KG1 (cell line): ENCODE measurements at regions not wholly inside any gene's neighbourhood (a gene's known extent, or its start where the extent isn't known, plus 50 kb on each side); places are given as distances from the start of the nearest gene placed in this dataset.

Experiments used
- DNase-seq: peaks from one replicate; lab custom pipeline; 2025; lab: John Stamatoyannopoulos, UW

DNA sequence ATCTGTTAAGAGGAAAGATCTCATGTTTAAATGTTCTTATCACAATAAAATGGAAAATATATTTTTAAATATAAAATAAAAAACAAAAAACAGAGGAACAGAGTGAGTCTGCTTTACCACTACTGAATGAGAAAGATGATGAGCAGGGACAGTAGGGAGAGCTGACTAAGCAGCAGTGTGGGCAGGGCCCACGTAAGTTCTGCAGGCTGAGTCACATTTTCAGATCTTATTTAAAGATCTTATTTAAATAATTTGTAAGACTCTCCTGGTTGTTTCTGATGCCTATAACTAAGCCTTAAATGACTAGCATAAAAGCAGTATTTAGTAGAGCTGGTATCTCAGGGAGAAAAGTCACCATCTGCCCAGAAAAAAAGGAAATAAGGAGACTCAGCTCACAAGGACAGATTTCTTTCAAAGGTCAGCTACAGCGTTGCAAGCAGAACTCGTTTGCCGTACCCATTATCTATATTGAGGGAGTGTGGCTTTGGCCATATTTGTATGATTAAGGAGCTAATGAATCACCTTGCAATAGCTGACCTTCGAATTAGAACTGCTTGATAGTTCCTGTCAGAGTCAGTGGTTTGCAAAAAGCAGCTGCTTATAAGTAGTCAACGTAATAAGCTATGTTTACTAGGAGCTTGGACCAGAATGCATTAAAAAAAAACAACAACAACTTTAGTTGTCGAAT, 322.1 kb upstream of the CHAC2 start:
- DNase-seq = no peak

DNA sequence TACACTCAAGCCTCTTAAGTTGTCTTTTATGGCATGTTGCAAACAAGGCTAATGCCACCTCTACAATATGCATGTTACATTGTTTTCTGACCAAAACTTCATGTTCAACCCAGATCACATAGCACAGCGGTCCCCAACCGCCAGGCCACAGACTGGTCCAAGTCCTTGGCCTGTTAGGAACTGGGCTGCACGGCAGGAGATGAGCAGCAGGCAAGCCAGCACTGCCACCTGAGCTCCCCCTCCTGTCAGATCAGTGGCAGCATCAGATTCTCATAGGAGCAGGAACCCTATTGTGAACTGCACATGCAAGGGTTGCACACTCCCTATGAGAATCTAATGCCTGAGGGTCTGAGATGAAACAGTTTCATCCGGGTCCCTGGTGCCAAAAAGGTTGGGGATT, 324.8 kb upstream of the CHAC2 start:
- DNase-seq = no peak

DNA sequence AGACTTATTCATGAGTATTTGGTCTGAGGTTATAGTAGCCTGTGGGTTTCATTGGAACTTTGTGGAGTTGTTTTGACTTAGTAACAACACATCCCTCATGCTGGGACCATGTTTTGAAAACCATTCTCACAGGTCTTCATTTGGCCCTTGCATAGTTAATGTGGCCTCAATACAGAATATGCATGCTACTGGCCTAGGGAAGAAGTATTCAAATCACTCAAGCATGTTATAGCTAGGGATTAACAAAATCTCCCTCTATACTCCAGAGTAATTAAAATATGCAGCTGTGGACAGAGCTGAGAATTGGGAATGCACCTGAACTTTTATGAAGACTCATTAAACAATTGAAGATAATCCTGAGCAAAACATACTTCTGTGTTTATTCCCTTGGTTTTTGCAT, 325.5 kb upstream of the CHAC2 start:
- DNase-seq = no peak

DNA sequence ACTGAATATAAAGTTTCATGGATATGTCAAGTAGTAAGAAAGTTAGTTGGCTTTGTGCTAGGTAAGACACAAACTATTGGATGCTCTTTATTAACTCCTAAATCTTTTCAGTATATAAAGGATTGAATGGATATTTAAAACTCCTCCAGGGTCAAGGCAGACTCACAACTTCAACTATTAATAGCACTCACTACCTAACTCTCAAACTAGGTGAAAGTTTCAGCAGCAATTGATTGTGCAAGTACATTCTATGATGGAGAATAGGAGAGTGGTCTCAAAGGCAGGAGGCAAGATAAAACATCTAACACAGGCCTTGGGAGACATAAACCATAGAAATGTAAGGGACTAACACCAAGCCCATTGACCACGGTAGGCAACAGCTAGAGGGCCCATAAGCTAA, 328.9 kb upstream of the CHAC2 start:
- DNase-seq = no peak

DNA sequence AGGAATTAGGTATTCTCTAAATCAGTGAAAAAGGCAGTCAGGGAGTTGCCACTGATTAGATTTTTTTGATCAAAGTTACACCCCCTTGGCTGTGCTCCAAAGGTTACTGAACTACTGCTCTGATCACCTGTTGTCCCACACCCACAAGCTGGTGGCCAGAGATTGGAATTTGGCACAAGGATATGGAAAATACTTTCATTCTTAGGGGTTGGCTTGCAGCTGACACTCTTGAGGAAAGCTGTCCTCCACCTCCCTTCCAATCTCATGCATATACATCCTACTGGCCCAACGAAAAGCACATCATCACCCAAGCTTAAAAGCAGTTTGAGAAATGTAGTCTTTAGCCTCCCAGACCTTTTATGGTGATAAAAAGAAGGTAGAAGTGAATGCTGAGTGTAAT, 329.5 kb upstream of the CHAC2 start:
- DNase-seq = no peak

DNA sequence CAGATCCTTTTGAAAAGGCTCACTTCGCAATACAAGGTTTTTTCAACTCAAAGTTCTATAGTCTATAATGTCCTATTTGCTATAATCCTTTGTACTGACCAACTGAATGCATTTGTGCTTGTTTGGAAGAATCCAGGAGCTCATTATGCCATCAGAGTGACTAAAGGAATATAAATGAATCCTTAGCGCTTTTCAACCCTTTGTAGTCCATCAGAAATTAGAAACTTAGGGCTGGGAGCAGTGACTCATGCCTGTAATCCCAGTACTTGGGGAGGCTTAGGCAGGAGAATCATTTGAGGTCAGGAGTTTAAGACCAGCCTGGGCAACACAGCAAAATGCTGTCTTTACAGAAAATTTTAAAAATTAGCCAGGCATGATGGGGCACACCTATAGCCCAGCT, 330.2 kb upstream of the CHAC2 start:
- no peak for DNase-seq

DNA sequence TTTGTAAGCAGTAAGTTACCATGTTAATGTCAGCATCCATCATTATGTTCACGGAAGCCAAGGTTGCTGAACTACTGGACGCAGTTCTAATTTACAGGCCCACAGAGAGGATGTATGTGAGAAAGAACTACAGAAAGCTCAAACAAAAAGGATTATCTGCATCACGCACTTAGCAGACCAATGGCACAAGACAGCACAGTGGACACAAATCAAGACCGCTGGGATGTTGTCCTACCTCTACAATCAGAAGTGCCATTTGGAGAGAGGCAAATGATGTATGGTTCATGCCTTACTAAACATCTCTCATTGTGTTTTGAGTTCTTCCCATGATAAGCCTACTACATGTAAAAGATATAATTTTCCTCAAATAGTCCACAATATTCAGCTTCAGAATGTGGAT, 330.7 kb upstream of the CHAC2 start:
- no peak for DNase-seq

DNA sequence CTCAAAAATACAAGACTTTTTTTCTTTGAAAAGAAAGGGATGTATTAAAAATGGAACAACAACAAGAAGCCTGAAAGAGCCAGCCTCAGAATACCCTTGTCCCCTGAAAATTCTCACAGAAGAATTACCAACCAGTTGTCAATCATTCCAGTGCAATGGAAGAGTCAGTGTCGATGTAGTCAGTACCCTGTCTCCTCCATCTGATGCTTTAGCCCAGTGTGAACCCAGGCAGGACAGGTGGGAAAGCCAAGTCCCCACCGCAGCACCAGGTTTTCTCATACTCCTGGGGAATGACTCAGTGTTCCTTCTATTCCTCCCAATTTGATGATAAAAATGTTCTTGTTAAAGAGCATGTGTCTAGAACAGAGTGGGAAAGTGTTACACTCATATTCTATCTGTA, 332.0 kb upstream of the CHAC2 start:
- DNase-seq = no peak

DNA sequence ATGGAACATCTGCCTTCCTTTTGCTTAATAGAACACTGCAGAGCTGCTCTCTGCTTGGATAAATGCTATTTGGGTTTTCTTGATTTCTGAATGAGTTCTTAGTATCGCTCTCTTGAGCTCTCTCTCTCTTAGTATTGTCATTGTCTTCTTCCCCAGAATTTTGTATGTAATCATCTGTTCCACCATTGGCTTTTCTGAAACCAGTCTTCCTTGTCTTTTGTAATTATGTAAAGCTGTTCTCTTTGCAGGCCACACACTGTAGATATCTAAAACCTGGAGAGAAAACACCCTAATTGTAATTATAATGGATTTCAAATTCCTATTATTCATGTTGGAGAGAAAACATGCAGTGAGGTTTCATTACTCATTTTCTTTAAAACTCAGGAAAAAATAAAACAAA, 333.1 kb upstream of the CHAC2 start:
- no peak for DNase-seq

DNA sequence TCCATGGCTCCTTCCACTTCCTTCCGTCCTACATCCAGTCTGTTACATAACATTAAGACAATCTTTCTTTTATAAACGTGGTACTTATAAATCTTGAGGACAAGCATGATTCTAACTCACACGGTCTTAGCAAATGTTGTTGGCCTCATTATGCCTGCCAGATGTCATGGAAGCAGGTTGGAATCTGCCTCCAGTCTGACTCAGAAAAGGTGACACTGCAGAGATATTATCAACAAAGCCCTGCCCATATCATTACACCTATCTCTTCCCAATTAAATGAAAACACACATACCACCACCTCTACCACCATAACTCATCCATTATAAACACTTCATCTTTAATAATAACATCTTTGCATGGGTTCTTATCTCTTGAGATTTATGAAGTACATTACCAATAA, 334.7 kb upstream of the CHAC2 start:
- no peak for DNase-seq

DNA sequence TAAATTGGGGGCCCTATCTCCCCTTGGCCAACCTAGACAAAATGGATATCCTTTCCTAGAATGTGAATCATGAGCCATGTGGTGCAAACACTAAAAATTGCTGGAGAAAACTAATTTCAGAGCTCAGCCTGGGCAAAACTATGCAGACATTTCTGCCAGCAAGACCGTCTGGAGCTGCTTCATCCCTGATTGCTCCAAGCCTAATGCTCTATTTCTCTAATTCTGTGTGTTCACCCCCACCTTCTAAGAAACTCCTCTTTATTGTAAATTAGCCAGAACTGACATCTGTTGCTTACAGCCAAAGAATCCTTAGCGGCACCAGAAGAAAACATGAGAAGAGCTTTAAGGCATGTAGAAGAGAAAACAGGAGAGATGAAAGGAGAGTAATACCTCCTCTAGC, 337.7 kb upstream of the CHAC2 start:
- DNase-seq = no peak

DNA sequence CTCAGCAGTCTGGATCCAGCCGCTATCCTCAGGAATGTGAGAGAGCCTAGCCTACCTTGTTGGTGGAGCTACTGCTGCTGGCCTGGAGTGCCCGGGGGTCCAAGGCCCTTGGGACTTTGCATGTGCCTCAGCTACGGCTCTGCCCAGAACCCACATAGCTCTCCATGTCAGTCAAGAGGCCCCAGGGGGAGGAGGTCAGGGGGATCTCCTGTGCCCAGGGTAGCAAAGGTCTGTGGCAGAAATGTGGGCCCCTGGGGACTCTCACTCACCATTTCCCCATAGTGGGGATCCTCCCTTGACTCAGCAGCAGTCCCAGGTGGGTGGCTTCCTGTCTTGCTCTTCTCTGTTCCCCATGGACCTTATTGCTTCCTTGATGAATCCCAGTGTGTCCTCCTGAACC, 342.7 kb upstream of the CHAC2 start:
- DNase-seq = no peak

DNA sequence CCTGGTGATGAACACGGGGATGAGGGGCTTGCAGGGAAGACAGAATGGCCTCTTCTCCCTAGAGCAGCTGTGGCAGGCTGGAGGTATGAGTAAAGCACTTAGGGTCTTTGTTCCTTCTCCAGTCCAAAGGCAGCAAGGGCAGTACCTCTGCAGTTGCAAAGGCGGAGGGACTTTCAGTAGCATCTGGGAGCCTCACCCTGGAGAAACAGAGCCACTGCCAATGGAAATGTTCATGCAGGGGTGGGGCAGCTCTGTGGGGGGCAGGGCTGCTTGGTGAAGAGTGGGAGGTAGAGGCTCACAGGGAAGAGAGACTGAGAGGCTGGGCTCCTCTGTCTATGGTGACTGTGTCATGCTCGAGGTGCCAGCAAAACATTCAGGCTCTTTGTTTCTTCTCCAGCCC, 344.1 kb upstream of the CHAC2 start:
- no peak for DNase-seq

DNA sequence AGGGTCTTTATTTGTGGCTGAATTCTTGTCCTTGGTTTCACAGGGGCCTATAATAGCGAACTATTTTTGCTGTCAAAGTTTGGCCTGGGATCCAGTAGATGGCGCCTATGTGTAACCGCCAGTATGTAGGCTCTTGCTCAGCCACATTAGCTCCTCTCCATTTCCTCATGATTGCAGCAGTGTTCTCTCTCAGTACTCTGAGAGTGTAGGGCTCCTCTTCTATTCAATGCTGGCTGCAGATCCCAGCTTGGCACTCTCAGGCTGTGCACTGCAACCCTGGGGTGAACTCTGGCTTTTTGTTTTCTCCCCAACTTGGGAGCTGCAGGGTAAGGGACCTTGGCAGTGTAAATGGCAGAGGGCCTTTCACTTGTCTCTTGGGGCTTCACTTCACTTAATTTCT, 344.6 kb upstream of the CHAC2 start:
- DNase-seq = peak; percentile 11

DNA sequence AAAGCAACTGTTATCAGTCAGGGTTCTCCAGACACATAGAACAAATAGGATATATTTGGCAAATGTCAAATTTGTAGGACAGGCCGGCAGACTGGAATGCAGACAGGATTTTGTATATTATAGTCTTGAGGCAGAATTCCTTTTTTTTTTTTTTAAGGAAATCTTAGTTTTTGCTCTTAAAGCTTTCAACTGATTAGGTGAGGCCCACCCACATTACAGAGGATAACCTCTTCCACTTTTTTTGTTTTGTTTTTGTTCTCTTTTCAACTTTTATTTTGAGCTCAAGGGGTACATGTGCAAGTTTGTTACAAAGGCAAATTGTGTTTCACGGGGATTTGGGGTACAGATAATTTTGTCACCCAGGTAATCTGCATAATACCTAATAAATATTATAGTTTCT, 350.2 kb upstream of the CHAC2 start:
- no peak for DNase-seq

DNA sequence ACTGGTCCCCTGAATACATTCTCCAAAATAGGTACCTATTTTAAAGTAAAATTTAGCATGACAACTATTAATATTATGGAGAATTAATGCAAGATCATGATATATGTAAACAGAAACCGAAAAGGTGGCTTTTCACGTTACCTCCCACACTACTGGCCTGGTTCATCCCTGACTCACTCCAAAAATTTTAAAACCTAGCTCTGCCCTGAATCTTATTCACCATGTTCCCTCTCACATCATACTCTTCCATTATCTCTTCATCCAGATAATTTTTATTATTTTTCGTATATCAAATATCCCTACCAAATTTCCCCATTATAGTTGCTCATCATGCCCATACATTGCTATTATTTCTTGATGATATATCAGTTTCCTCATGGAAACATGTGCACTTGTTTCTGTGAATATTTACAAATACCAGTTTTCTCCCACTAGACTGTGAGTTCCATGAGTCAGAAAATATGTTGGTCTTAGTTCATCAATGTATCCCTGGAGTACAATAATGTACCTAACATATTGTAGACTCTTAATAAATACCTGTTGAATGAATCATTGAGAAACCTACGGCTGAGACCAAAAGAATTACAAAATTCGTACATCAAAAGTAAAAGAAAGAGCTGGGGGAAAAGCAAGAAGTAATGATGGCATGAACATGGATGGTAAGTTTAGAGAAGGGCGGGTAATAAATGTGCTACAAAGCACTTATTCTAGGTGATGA, 360.1 kb upstream of the CHAC2 start:
- DNase-seq = no peak

DNA sequence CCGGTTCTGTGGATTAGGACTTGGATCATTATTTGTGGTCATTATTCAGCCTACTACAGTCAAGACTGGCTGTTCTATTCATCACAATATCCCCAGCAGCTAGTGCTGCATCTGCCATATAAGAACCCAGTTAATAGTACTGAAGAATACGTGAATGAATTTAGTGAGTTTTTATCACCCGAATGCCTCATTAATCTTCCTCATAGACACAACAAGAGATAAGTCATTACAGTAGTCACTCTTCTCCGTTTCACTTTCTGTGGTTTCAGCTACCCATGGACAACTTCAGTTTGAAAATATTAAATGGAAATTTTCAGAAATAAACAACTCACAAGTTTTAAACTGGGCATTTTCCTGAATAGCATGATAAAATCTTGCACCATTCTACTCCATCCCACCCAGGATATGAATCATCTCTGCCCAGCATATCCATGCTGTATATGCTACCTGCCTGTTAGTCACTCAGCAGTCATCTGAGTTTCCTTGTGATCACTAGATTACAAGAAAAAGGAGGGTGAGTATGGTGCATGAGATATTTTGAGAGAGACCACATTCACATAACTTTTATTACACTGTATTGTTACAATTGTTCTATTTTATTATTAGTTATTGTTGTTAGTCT, 363.7 kb upstream of the CHAC2 start:
- no peak for DNase-seq

DNA sequence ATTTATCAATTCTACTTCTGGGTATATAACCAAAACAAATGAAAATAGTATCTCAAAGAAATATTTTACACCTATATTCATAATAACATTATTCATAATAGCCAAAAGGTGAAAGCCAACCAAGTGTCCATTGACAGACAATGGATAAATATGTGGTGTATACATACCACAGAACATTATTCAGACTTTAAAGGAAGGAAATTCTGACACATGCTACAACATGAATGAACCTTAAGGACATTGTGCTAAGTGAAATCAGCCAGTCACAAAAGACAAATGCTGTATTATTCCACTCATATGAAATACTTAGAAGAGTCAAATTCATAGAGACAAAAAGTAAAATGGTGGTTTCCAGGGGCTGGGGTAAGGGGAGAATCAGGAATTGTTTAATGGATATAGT, 370.5 kb upstream of the CHAC2 start:
- no peak for DNase-seq

DNA sequence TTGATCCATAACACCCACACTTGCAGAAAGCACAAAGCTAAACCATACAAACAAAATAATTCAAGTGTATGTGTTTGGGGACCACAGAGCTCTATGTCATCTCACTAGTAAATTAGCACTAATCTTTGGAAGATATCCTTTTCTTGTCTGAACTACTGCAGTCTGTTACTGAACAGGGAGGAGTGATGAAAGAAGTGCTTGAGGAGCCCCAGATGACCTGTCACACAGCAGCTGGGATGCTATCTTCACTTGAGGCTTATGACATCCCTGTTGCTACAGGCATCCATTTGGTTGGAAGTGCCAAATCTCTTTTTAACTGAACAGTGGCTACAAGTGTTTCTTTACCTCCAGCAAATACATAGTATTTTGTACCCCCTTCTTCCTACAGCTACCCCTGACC, 386.3 kb upstream of the CHAC2 start:
- DNase-seq = no peak

DNA sequence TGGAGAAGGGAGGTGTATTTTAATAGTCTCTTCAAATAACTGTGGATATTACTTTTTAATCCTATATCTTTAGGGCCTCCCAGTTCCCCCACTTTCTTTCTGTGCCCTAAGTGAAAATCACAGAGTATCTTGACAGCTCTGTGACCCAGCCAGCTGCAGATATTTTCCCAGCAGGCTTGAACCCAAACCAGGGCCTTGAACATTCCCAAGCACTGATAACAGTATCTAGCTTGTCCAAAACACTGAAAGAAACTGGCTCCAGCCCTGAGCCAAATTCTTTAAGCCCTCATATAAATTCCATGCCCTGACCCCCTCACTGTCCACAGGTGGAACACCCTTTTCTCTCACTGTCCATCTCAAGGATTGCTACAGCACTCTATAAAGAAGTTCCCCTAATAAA, 388.1 kb upstream of the CHAC2 start:
- DNase-seq = no peak

DNA sequence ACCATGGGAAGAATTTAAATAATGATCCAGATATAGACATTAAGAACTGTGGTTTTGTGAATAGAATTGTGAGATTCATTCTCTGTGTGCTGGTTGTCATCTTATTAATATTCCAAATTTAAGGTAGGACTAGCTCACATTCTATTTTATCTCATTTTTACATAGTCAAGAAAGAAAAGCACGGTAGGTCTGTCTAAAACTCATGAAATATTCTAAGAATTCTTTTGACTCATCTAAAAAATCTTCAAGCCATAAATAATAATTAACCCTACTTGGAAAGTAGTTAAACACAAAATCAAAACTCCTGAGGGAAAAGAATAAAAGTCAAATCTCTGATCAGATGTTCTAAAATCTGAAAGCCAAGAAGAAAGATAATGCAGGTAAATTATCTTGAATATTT, 388.8 kb upstream of the CHAC2 start:
- DNase-seq = no peak

DNA sequence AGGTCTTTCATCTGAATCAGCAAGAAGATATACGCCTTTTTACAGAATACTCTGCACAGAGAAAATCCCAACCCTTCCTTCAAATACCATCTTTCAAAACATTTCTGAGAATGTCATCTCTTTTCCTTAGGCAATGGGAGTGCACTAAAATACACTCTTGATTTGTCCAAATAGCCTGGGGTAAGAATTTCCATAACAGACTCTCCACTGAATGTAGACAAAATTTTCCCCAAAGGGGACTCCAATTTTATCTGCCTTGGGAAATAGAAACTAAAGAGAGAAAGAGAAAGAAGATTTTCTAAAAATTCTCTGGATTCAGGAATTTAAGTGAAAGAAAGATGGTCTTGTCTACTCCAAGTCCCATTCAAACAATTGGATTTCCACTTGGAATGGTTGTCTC, 394.5 kb upstream of the CHAC2 start:
- no peak for DNase-seq

DNA sequence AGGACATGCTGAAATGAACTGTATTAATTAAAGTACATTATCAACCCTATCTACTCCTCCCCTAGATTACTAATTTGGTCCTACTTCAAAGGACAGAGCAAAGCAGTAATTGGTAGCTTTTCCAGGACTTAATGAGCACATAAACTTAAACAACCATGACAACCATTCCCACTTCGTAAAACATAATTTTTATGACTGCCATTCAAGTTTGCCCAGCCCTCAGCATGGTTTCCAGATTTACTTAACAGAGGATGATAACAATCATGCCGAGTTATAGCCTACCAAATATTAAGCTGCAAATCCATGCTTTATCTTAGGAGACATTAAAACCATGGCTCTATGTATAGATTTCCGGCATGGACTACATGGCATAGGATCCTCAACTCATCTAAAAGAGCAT, 401.1 kb upstream of the CHAC2 start:
- DNase-seq = no peak

DNA sequence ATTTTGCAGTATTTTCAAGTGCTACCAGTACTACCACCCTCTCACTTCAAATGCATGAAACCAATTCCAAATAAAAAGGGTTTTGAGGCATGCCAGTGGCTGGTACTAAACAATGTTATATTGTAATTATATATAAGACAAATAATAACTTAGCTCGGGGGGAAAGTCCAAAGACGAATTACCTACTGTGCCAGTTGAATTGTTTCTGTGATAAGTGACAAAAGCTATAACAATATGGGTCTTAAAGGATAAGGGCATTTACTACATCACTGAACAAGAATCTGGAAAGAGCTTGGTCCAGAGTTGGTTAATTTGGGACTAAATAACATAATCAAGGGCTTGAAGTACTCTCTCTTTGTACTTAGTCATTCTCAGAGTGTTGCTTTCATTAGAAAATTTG, 404.7 kb upstream of the CHAC2 start:
- DNase-seq = no peak
